ENCODE measurements at regions not wholly inside any gene's neighbourhood (a gene's known extent, or its start where the extent isn't known, plus 50 kb on each side); places are given as distances from the start of the nearest gene placed in this dataset.

DNA sequence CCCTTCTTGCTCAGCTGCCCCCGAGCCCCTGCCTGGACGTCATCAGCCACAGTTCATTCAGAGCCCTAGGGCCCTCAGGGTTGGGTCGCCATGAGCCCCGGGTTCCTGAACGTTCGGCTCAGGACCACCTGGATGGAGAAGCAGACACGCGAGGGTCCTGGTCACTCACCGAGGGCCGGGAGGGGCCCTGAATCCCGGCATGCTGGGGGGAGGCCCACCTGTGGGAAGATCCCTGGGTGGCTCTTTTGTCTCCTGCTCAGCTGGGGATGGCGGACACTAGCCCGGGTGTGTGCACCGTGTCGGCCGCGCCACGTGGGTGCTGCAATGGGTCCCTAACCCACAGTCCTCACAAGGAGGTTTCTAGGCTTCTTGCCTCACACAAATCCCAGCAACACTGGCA lies 78.1 kb upstream of the TTC34 start:
- TF ChIP-seq, protein P1, sequence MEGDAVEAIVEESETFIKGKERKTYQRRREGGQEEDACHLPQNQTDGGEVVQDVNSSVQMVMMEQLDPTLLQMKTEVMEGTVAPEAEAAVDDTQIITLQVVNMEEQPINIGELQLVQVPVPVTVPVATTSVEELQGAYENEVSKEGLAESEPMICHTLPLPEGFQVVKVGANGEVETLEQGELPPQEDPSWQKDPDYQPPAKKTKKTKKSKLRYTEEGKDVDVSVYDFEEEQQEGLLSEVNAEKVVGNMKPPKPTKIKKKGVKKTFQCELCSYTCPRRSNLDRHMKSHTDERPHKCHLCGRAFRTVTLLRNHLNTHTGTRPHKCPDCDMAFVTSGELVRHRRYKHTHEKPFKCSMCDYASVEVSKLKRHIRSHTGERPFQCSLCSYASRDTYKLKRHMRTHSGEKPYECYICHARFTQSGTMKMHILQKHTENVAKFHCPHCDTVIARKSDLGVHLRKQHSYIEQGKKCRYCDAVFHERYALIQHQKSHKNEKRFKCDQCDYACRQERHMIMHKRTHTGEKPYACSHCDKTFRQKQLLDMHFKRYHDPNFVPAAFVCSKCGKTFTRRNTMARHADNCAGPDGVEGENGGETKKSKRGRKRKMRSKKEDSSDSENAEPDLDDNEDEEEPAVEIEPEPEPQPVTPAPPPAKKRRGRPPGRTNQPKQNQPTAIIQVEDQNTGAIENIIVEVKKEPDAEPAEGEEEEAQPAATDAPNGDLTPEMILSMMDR (conservative IDR thresholded peaks at IDR 0.05; ENCODE audit: low read depth, low read length) = no peak
- no peak for TF ChIP-seq EZH2 (IDR thresholded peaks at IDR 0.05; ENCODE audit: borderline replicate concordance, low read depth, low read length, poor library complexity, severe bottlenecking)
- Histone ChIP-seq H3K36me3 (ENCODE audit: insufficient read depth, low read length, poor library complexity, severe bottlenecking) (no peaks in the 10 kb centered on the region), H3K4me3 (ENCODE audit: low read depth, low read length, poor library complexity, severe bottlenecking) (no peak overlapping the region), H3K27me3 (replicated peaks; ENCODE audit: insufficient read depth, low read depth, low read length, poor library complexity) (peaks cover 37% of the 10 kb centered on the region), H3K27ac (ENCODE audit: low read depth, low read length, poor library complexity, severe bottlenecking) (no peak overlapping the region), H3K9me3 (ENCODE audit: low read depth, low read length, poor library complexity, severe bottlenecking) (no peaks in the 10 kb centered on the region), H3K4me1 (ENCODE audit: insufficient read depth, low read length, poor library complexity, severe bottlenecking) (no peaks in the 10 kb centered on the region)
- POLR2A ChIA-PET (ENCODE audit: low non-redundant PET) = no interaction called here
- CTCF ChIA-PET = no interaction called here
- intact Hi-C loops (cut with micrococcal nuclease; ENCODE audit: unreplicated experiment) = no loop called here
- BruUV-seq (replicated peaks) = no TSS peak
- DNase-seq (ENCODE audit: low spot score) = no peak

DNA sequence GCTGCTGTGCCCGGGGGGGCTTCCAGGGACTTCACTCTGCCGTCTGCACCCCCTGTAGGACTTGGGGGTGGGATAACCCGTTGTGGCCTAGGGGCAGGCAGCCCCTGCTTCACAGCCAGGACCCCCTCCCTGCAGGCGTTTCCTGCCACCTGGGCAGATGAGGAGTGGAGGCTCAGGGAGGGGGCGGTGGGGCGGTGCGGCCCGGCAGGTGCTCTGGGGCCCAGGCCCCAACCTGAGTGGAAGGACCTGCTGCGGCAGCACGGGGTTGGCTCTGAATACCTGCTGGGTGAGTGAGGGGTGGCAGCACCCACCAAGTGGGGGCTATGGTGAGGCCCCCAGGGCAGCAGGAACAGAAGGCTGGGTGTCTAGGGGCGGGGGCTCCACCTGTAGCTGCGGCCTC lies 78.6 kb upstream of the TTC34 start:
- intact Hi-C loops (cut with micrococcal nuclease; ENCODE audit: unreplicated experiment) = no loop called here
- TF ChIP-seq, protein P1 (conservative IDR thresholded peaks at IDR 0.05; ENCODE audit: low read depth, low read length) = no peak
- TF ChIP-seq EZH2 (IDR thresholded peaks at IDR 0.05; ENCODE audit: borderline replicate concordance, low read depth, low read length, poor library complexity, severe bottlenecking) = no peak
- H3K9me3 ChIP-seq (ENCODE audit: low read depth, low read length, poor library complexity, severe bottlenecking) = no peaks in the 10 kb centered on the region
- H3K27ac ChIP-seq (ENCODE audit: low read depth, low read length, poor library complexity, severe bottlenecking) = no peak overlapping the region
- no peaks in the 10 kb centered on the region for H3K36me3 ChIP-seq (ENCODE audit: insufficient read depth, low read length, poor library complexity, severe bottlenecking)
- no peak overlapping the region for H3K4me3 ChIP-seq (ENCODE audit: low read depth, low read length, poor library complexity, severe bottlenecking)
- ChIA-PET CTCF (no interaction called here), POLR2A (ENCODE audit: low non-redundant PET) (no interaction called here)
- no TSS peak for BruUV-seq (replicated peaks)
- H3K27me3 ChIP-seq (replicated peaks; ENCODE audit: insufficient read depth, low read depth, low read length, poor library complexity) = peaks cover 32% of the 10 kb centered on the region
- DNase-seq (ENCODE audit: low spot score) = no peak
- no peaks in the 10 kb centered on the region for H3K4me1 ChIP-seq (ENCODE audit: insufficient read depth, low read length, poor library complexity, severe bottlenecking)

DNA sequence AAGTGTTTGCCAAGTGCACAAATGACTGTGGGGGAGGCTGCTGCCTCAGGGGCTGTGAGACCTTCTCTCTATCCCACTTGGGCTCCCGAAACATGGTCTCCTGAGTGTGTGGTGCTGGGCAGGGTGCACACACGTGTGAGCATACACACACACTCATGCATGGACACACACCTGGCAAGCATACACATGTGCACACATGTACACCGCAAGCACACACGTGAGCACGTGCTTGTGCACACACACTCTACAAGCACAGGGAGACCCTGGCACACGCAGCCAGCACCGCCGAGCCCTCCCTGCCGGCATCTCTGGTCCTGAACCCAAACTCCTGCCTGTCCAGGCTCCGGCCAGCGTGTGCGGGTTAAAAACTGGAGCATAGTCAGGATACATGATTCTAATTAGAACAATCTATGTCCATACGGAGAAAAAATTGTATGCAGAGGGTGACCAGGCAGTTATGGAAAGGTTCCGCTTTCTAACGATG lies 79.4 kb upstream of the TTC34 start:
- no peak overlapping the region for H3K4me3 ChIP-seq (ENCODE audit: low read depth, low read length, poor library complexity, severe bottlenecking)
- no peaks in the 10 kb centered on the region for H3K4me1 ChIP-seq (ENCODE audit: insufficient read depth, low read length, poor library complexity, severe bottlenecking)
- intact Hi-C loops (cut with micrococcal nuclease; ENCODE audit: unreplicated experiment) = no loop called here
- H3K27ac ChIP-seq (ENCODE audit: low read depth, low read length, poor library complexity, severe bottlenecking) = no peak overlapping the region
- H3K36me3 ChIP-seq (ENCODE audit: insufficient read depth, low read length, poor library complexity, severe bottlenecking) = no peaks in the 10 kb centered on the region
- H3K9me3 ChIP-seq (ENCODE audit: low read depth, low read length, poor library complexity, severe bottlenecking) = no peaks in the 10 kb centered on the region
- peaks cover 24% of the 10 kb centered on the region for H3K27me3 ChIP-seq (replicated peaks; ENCODE audit: insufficient read depth, low read depth, low read length, poor library complexity)
- ChIA-PET POLR2A (ENCODE audit: low non-redundant PET) (no interaction called here), CTCF (no interaction called here)
- no peak for TF ChIP-seq EZH2 (IDR thresholded peaks at IDR 0.05; ENCODE audit: borderline replicate concordance, low read depth, low read length, poor library complexity, severe bottlenecking)
- TF ChIP-seq, protein P1 (conservative IDR thresholded peaks at IDR 0.05; ENCODE audit: low read depth, low read length) = no peak
- no peak for DNase-seq (ENCODE audit: low spot score)
- BruUV-seq (replicated peaks) = no TSS peak
